ENCODE measurements at regions not wholly inside any gene's neighbourhood (a gene's known extent, or its start where the extent isn't known, plus 50 kb on each side); places are given as distances from the start of the nearest gene placed in this dataset.

DNA sequence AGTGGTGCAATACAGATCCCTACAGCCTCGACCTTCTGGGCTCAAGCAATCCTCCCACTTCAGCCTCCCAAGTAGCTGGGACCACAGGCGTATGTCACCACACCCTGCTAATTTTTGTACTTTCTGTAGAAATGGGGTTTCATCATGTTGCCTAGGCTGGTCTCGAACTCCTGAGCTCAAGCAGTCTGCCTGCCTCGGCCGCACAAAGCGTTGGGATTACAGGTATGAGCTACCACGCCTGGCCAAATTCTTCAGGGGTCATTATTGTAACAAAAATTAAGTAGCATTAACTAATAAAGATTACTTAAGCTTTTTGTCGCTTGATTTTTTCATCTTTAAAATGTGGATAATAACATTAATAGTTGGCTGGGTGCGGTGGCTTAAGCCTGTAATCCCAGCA, 195.3 kb upstream of the IER5L start:
- no peak for TF ChIP-seq POLR2A (IDR thresholded peaks at IDR 0.05)
- TF ChIP-seq, protein P1, sequence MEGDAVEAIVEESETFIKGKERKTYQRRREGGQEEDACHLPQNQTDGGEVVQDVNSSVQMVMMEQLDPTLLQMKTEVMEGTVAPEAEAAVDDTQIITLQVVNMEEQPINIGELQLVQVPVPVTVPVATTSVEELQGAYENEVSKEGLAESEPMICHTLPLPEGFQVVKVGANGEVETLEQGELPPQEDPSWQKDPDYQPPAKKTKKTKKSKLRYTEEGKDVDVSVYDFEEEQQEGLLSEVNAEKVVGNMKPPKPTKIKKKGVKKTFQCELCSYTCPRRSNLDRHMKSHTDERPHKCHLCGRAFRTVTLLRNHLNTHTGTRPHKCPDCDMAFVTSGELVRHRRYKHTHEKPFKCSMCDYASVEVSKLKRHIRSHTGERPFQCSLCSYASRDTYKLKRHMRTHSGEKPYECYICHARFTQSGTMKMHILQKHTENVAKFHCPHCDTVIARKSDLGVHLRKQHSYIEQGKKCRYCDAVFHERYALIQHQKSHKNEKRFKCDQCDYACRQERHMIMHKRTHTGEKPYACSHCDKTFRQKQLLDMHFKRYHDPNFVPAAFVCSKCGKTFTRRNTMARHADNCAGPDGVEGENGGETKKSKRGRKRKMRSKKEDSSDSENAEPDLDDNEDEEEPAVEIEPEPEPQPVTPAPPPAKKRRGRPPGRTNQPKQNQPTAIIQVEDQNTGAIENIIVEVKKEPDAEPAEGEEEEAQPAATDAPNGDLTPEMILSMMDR (IDR thresholded peaks at IDR 0.05): no peak
- ATAC-seq: no peak
- intact Hi-C loops (cut with DNase I): no loop called here
- DNase-seq: peak in 1 of 5 donors; percentile 16
- Histone ChIP-seq H3K4me3 (no peak overlapping the region), H3K9me3 (peaks cover 0 to 22% (median 4%) of the 10 kb centered on the region in 12 donors), H3K27ac (no peak overlapping the region), H3K27me3 (no peaks in the 10 kb centered on the region), H3K4me1 (no peaks in the 10 kb centered on the region), H3K36me3 (no peaks in the 10 kb centered on the region)
- 94 to 99% (median 97%) methylated on average over 9 of the region's 9 CpGs for WGBS, 4 donors

DNA sequence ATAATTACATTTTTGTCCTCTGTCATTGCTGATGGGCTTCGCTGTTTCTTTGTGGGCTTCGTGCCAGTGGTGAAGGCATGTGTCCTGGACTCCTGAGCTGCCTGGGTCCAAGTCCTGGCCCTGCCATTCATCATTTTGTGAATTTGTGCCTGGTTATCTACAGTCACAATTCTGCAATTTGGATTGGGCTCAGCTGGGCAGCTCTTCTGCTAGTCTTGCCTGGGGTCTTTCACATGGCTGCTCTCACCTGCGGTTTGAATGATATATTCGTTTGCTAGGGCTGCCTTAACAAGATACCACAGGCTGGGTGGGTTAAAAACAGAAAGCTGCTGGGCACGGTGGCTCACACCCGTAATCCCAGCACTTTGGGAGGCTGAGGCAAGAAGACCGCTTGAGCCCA, 192.7 kb upstream of the IER5L start:
- intact Hi-C loops (cut with DNase I): no loop called here
- WGBS, 4 donors: 93 to 96% (median 95%) methylated on average over 7 of the region's 7 CpGs
- Histone ChIP-seq H3K4me1 (no peaks in the 10 kb centered on the region), H3K4me3 (no peak overlapping the region), H3K9me3 (peaks cover 0 to 22% (median 4%) of the 10 kb centered on the region in 12 donors), H3K27ac (no peak overlapping the region), H3K36me3 (no peaks in the 10 kb centered on the region), H3K27me3 (no peaks in the 10 kb centered on the region)
- DNase-seq (peak in 1 of 5 donors; percentile 0), ATAC-seq (no peak)
- TF ChIP-seq POLR2A (IDR thresholded peaks at IDR 0.05): no peak
- TF ChIP-seq, protein P1 (IDR thresholded peaks at IDR 0.05): no peak

DNA sequence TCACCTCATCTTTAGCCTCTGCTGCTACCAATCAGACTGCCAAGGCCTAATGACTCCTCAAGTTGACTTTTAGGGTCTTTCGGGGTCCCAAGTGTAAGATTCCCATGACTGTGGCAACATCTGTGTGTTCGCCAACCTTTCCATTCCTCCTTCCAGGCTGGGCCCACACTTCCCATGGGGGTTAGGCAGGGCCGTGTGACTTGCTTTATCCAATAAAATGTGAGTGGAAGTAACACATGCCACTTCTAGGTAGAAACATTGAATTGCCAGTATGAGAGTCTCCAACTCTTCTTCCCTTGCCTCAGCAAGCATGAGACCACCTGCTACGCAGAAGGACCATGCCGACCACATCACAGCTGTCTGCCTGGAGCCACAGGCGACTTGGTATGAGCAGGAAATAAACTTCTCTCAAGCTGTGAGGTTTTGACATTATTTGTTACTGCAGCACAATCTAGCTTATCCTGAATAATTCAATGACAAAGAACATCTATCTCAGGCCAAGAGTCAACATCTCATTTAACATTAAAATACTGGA, 190.4 kb upstream of the IER5L start:
- ATAC-seq: no peak
- Histone ChIP-seq H3K4me1 (no peaks in the 10 kb centered on the region), H3K27ac (no peak overlapping the region), H3K27me3 (no peaks in the 10 kb centered on the region), H3K36me3 (no peaks in the 10 kb centered on the region), H3K9me3 (peaks cover 0 to 22% (median 4%) of the 10 kb centered on the region in 12 donors), H3K4me3 (no peak overlapping the region)
- peak in 1 of 5 donors; percentile 21 for DNase-seq
- 92 to 98% (median 94%) methylated on average over 6 of the region's 6 CpGs for WGBS, 4 donors
- TF ChIP-seq POLR2A (IDR thresholded peaks at IDR 0.05): no peak
- TF ChIP-seq, protein P1 (IDR thresholded peaks at IDR 0.05): no peak
- intact Hi-C loops (cut with DNase I): no loop called here

DNA sequence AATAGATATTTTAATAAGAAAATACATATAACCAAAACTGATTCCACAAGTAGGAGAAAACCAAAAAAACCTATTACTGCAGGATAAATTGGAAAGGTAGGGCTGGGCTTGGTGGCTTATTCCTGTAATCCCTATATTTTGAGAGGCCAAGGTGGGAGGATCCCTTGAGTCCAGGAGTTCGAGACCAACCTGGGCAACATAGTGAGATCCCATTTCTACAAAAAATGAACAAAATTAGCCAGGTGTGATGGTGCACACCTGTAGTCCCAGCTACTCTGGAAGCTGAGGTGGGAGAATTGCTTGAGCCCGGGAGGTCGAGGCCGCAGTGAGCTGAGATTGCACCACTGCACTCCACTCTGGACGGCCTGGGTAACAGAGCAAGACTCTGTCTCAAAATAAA, 189.2 kb upstream of the IER5L start:
- no peak for TF ChIP-seq POLR2A (IDR thresholded peaks at IDR 0.05)
- TF ChIP-seq, protein P1 (IDR thresholded peaks at IDR 0.05): no peak
- no peaks in the 10 kb centered on the region for H3K36me3 ChIP-seq
- DNase-seq: peak in 1 of 5 donors; percentile 4
- ATAC-seq: no peak
- no peaks in the 10 kb centered on the region for H3K4me1 ChIP-seq
- H3K9me3 ChIP-seq: peaks cover 0 to 22% (median 4%) of the 10 kb centered on the region in 12 donors
- H3K27me3 ChIP-seq: no peaks in the 10 kb centered on the region
- 95 to 98% (median 96%) methylated on average over 5 of the region's 5 CpGs for WGBS, 4 donors
- no peak overlapping the region for H3K27ac ChIP-seq
- intact Hi-C loops (cut with DNase I): no loop called here
- no peak overlapping the region for H3K4me3 ChIP-seq

Measured in heart left ventricle (tissue), 16 donors.